ENCODE measurements at regions not wholly inside any gene's neighbourhood (a gene's known extent, or its start where the extent isn't known, plus 50 kb on each side); places are given as distances from the start of the nearest gene placed in this dataset.
"Not testable (repeated sequence)": the region's sequence is repeated elsewhere in the genome, so short reads cannot be mapped to it uniquely, and the experiment has no call there.

DNA sequence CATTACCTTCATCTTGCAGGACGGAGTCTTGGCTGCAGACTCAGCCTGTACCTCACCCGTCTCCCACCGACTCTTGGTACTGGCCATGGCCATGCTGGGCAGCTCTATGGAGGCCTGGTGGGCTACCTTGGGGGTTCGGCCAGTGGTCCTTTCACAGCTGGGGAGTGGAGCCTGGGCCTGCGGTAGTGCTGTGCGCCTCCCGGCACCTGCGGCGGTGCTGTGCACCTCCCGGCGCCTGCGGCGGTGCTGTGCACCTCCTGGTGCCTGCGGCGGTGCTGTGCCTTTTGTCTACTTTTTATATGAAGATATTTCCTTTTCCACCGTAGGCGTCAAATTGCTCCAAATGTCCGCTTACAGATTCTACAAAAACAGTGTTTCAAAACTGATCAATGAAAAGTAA lies 367.2 kb upstream of the SPATA31A5 start:
- TF ChIP-seq, protein P1, sequence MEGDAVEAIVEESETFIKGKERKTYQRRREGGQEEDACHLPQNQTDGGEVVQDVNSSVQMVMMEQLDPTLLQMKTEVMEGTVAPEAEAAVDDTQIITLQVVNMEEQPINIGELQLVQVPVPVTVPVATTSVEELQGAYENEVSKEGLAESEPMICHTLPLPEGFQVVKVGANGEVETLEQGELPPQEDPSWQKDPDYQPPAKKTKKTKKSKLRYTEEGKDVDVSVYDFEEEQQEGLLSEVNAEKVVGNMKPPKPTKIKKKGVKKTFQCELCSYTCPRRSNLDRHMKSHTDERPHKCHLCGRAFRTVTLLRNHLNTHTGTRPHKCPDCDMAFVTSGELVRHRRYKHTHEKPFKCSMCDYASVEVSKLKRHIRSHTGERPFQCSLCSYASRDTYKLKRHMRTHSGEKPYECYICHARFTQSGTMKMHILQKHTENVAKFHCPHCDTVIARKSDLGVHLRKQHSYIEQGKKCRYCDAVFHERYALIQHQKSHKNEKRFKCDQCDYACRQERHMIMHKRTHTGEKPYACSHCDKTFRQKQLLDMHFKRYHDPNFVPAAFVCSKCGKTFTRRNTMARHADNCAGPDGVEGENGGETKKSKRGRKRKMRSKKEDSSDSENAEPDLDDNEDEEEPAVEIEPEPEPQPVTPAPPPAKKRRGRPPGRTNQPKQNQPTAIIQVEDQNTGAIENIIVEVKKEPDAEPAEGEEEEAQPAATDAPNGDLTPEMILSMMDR (IDR thresholded peaks at IDR 0.05): not testable (repeated sequence)
- not testable (repeated sequence) for TF ChIP-seq POLR2A (IDR thresholded peaks at IDR 0.05)
